Tibial artery (tissue), 4 donors: ENCODE measurements at regions not wholly inside any gene's neighbourhood (a gene's known extent, or its start where the extent isn't known, plus 50 kb on each side); places are given as distances from the start of the nearest gene placed in this dataset.
A peak's percentile ranks its signal among the peaks of the same experiment; 100 is the strongest.

Source experiments
- DNase-seq, 2 donors: peaks; one replicate each; pipeline ENCODE4 v3.0.0-alpha.2; 2019
- H3K27ac ChIP-seq, 2 donors: fragments of 200-600 bp; sonication (generic) in 1 of 2; 1 replicate in 1 of 2; 2 replicates in 1 of 2; pipeline ENCODE4 v1.5.1; 2018 to 2019; ENCODE audit warnings: mild to moderate bottlenecking in 1 of 2
- H3K27me3 ChIP-seq, 2 donors: fragments of 200-600 bp; sonication (generic) in 1 of 2; one replicate each; pipeline versions ENCODE4 v1.5.1 to v1.6.0; 2016 to 2019
- H3K36me3 ChIP-seq, 3 donors: fragments of 200-600 bp; sonication (generic) in 2 of 3; one replicate each; pipeline ENCODE4 v1.5.1; 2016 to 2019; ENCODE audit warnings: mild to moderate bottlenecking in 2 of 3
- H3K4me1 ChIP-seq, 4 donors: fragments of 200-600 bp; sonication (generic) in 2 of 4; 1 replicate in 3 of 4; 2 replicates in 1 of 4; pipeline ENCODE4 v1.5.1; 2016 to 2019
- H3K4me3 ChIP-seq, 2 donors: fragments of 200-600 bp; sonication (generic) in 1 of 2; 1 replicate in 1 of 2; 2 replicates in 1 of 2; pipeline ENCODE4 v1.5.1; 2018 to 2019; ENCODE audit warnings: mild to moderate bottlenecking in 2 of 2
- H3K9me3 ChIP-seq, 3 donors: fragments of 200-600 bp; sonication (generic) in 1 of 3; one replicate each; pipeline ENCODE4 v1.5.1; 2016 to 2019
- intact Hi-C: fragments of 100-400 bp; cut with DNase I; formaldehyde crosslinking; loops from one replicate; pipeline ENCODE4 v1.15.0; 2023; ENCODE audit warnings: low total_unique reads
- TF ChIP-seq, protein P1 (sequence below), 2 experiments: fragments of 200-600 bp in 1 of 2; fragments of 450-650 bp in 1 of 2; IDR thresholded peaks; one replicate each; pipeline ENCODE4 v1.5.1; 2017 to 2019; ENCODE audit warnings: antibody characterized with exemption in 2 of 2, mild to moderate bottlenecking in 1 of 2, moderate library complexity in 1 of 2

- intact Hi-C loops, result no loop called here
- Histone ChIP-seq H3K36me3 (no peaks in the 10 kb centered on the region), H3K27ac (no peak overlapping the region), H3K9me3 (no peaks in the 10 kb centered on the region), H3K27me3 (no peaks in the 10 kb centered on the region), H3K4me3 (no peak overlapping the region), H3K4me1 (peaks cover 0 to 5% (median under 1%) of the 10 kb centered on the region in 4 donors)
- TF ChIP-seq, protein P1, sequence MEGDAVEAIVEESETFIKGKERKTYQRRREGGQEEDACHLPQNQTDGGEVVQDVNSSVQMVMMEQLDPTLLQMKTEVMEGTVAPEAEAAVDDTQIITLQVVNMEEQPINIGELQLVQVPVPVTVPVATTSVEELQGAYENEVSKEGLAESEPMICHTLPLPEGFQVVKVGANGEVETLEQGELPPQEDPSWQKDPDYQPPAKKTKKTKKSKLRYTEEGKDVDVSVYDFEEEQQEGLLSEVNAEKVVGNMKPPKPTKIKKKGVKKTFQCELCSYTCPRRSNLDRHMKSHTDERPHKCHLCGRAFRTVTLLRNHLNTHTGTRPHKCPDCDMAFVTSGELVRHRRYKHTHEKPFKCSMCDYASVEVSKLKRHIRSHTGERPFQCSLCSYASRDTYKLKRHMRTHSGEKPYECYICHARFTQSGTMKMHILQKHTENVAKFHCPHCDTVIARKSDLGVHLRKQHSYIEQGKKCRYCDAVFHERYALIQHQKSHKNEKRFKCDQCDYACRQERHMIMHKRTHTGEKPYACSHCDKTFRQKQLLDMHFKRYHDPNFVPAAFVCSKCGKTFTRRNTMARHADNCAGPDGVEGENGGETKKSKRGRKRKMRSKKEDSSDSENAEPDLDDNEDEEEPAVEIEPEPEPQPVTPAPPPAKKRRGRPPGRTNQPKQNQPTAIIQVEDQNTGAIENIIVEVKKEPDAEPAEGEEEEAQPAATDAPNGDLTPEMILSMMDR (IDR thresholded peaks at IDR 0.05), result no peak
- peak in 1 of 2 donors; percentile 50 for DNase-seq
These were observed 111.0 kb upstream of the TNRC6C start for GRCh38 chr17:77847221-77848085.

GRCh38 chr17:77848257-77848656, 110.2 kb upstream of the TNRC6C start:
- DNase-seq, result no peak
- H3K9me3 ChIP-seq, result no peaks in the 10 kb centered on the region
- TF ChIP-seq, protein P1 (IDR thresholded peaks at IDR 0.05), result no peak
- no peak overlapping the region for H3K4me3 ChIP-seq
- H3K4me1 ChIP-seq, result no peaks in the 10 kb centered on the region
- intact Hi-C loops, result no loop called here
- H3K27ac ChIP-seq, result no peak overlapping the region
- H3K36me3 ChIP-seq, result no peaks in the 10 kb centered on the region
- no peaks in the 10 kb centered on the region for H3K27me3 ChIP-seq

- DNase-seq, result no peak
- intact Hi-C loops, result no loop called here
These were observed 109.3 kb upstream of the TNRC6C start for GRCh38 chr17:77849239-77849638.

DNA sequence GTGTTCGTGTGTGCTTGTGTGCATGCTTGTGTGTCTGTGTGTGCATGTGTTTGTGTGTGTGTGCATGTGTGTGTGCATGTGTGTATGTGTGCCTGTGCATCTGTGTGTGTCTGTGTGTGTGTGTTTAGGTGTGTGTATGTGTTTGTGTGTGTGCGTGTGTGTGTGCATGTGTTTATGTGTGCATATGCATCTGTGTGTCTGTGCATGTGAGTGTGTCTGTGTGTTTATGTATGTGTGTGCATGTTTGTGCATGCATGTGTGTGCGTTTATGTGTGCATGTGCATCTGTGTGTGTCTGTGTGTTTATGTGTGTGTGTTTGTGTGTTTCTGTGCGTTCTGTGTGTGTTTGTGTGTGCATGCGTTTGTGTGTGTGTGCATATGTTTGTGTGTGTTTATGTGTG, 106.6 kb upstream of the TNRC6C start:
- no peaks in the 10 kb centered on the region for H3K36me3 ChIP-seq
- no peaks in the 10 kb centered on the region for H3K4me1 ChIP-seq
- intact Hi-C loops, result no loop called here
- H3K9me3 ChIP-seq, result no peaks in the 10 kb centered on the region
- peaks cover 0 to 1% of the 10 kb centered on the region in 2 donors for H3K27me3 ChIP-seq
- H3K4me3 ChIP-seq, result no peak overlapping the region
- no peak overlapping the region for H3K27ac ChIP-seq
- TF ChIP-seq, protein P1 (IDR thresholded peaks at IDR 0.05), result no peak
- DNase-seq, result peak in 1 of 2 donors; percentile 4

More at GRCh38 chr17:77849239-77849638, 109.3 kb upstream of the TNRC6C start:
- H3K36me3 ChIP-seq, result no peaks in the 10 kb centered on the region
- H3K27ac ChIP-seq, result no peak overlapping the region
- no peak overlapping the region for H3K4me3 ChIP-seq
- no peaks in the 10 kb centered on the region for H3K9me3 ChIP-seq
- no peaks in the 10 kb centered on the region for H3K4me1 ChIP-seq
- H3K27me3 ChIP-seq, result no peaks in the 10 kb centered on the region
- TF ChIP-seq, protein P1 (IDR thresholded peaks at IDR 0.05), result no peak

DNA sequence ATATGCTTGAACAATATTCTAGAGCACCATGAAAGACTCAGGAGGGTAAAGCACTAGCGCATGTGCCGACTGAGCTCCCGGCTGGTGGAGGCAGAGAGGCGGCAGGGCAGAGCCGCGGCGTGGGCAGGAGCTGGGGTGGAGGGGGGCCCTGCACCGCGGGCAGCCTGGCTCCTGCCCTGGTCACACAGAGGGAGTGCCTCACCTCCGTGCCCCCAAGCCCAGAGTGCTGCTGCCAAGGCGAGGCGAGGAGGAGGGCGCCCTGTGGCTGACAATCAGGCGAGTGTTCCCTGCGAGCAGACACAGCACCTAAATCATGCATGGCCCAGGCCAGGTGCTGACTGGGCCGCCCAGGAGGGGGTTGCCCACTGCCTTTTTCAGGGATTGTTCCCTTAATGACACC, 105.8 kb upstream of the TNRC6C start:
- Histone ChIP-seq H3K27ac (no peak overlapping the region), H3K4me1 (no peaks in the 10 kb centered on the region), H3K36me3 (no peaks in the 10 kb centered on the region), H3K4me3 (no peak overlapping the region), H3K27me3 (peaks cover 0 to 4% of the 10 kb centered on the region in 2 donors), H3K9me3 (no peaks in the 10 kb centered on the region)
- intact Hi-C loops, result no loop called here
- TF ChIP-seq, protein P1 (IDR thresholded peaks at IDR 0.05), result no peak
- DNase-seq, result no peak
